GM12892 (cell line): ENCODE measurements at regions not wholly inside any gene's neighbourhood (a gene's known extent, or its start where the extent isn't known, plus 50 kb on each side); places are given as distances from the start of the nearest gene placed in this dataset.

Source experiments
- POLR2A ChIP-seq: IDR thresholded peaks from 2 replicates; pipeline ENCODE4 v1.6.1; 2011; ENCODE audit warnings: low read depth, low read length, control low read depth
- POLR2AphosphoS5 ChIP-seq: IDR thresholded peaks from 2 replicates; pipeline ENCODE4 v1.6.1; 2011; ENCODE audit warnings: low read depth, low read length, control low read depth

DNA sequence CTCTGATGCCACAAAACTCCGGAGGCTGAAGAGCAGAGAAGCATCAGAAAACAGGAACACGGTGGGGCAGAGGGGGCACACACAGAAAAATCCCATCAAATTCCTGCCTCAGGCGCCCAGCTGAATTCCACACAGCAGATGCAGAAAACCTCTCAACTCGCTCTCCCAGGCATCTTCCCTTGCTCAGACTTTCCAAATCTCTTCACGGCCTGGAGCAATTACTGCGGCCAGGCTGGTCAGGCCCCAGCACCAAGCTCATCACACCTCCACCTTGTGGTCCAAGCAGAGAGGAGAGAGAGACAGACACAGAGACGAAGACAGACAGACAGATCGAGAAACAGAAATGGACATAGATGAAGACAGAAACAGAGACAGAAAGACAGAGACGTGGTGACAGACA lies 89.0 kb downstream of the NCOR2 start:
- no peak for TF ChIP-seq POLR2A
- TF ChIP-seq POLR2AphosphoS5 = no peak
